ENCODE measurements at regions not wholly inside any gene's neighbourhood (a gene's known extent, or its start where the extent isn't known, plus 50 kb on each side); places are given as distances from the start of the nearest gene placed in this dataset.

DNA sequence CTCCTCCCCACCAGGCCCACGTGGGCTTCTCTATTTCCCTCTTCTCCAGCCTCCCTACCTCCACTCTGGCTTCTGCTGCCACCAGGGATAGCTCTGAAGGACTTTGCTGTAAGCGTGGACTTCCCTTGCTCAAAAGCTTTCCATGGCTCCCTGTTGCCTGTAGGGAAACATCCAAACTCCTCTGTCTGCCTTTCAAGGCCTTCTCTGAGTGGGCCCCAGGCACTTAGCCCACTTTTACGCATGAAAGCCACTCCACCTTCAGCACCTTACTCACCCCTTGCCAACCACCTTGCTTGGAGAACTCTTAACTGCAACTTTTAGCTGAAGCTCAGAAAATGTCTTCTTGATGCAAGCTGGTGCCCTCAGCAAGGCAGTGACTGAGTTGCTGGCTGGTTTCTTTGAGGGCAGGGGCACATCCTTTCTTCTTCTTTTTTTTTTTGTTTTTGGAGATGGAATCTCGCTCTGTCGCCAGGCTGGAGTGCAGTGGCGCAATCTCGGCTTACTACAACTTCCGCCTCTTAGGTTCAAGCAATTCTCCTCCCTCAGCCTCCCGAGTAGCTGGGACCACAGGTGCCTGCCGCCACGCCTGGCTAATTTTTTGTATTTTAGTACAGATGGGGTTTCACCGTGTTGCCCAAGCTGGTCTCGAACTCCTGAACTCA, 52.0 kb upstream of the DLX4 start:
- intact Hi-C loops (cut with DNase I), result no loop called here
- DNase-seq (no peak), ATAC-seq (no peak)

DNA sequence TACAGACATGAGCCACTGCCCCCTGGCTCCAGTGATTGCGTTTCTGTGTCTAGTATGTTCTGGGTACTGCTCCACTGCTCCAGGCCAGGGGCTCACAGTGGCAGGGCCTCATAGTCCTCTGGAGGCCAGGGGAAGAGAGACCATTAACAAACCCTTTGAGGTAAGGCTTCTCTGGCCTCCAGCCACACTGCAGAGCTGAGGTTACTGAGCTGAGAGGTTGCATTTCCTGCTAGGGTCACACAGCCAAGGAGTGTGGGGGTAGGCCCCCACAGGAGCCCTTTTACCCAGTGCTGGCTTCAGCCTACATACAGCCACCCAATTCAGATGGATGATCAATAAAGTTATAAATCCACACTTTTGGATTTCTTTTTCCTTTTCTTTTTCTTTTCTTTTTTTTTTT, 50.4 kb upstream of the DLX4 start:
- no peak for DNase-seq
- no peak for ATAC-seq
- intact Hi-C loops (cut with DNase I), result no loop called here

Measured in left cardiac atrium (tissue), 4 donors.